ENCODE measurements at regions not wholly inside any gene's neighbourhood (a gene's known extent, or its start where the extent isn't known, plus 50 kb on each side); places are given as distances from the start of the nearest gene placed in this dataset.

DNA sequence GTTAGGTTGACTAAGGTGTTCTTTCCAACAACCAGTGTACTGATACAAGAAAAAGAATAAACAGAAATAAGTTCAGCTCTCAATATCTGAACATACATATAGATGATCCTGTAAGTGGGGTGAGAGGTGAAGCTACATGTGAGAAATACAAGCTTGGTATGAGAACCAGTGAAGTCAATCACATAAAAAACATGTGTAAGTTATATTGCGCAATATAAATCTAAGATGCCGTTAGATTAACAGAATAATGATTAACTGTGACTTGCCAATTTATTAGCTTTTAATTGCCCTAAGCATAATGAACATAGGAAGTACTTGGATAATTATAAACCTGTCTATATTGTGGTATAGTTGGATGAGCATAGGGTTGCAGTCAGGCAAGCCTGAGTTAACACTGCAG is 1597.1 kb upstream of the GOT2 start:
- H3K4me3 Mint-ChIP-seq = no peak overlapping the region
- CTCF ChIA-PET = no interaction called here
- intact Hi-C loops (cut with micrococcal nuclease) = no loop called here
- H3K9me3 Mint-ChIP-seq = peaks cover 8% of the 10 kb centered on the region
- no peak for DNase-seq
- no peaks in the 10 kb centered on the region for H3K4me1 Mint-ChIP-seq (ENCODE audit: low read depth)
- H3K27me3 Mint-ChIP-seq (ENCODE audit: low read depth) = no peaks in the 10 kb centered on the region
- no peaks in the 10 kb centered on the region for H3K36me3 Mint-ChIP-seq (ENCODE audit: low read depth)
- no peak overlapping the region for H3K27ac Mint-ChIP-seq

DNA sequence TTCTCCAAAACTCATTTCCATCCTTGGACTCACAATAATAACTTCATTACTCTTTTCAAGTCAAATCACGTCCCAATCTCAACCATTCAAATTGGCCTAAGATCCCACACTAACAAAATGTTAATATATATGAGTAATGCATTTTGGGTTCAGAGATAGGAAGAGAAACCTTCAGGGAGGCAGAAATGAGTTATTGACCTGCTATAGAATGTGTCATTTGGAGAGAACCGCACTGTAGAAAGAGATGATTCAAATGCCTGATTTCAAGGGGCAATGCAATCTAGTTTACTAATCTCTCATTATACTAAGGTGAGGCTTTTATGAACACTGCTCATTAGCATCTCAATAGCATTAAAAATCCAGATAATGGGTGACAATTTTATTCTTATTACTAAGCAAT is 1595.0 kb upstream of the GOT2 start:
- no peak for DNase-seq
- CTCF ChIA-PET = no interaction called here
- no peak overlapping the region for H3K4me3 Mint-ChIP-seq
- no peaks in the 10 kb centered on the region for H3K4me1 Mint-ChIP-seq (ENCODE audit: low read depth)
- H3K27ac Mint-ChIP-seq = no peak overlapping the region
- no peaks in the 10 kb centered on the region for H3K36me3 Mint-ChIP-seq (ENCODE audit: low read depth)
- peaks cover 6% of the 10 kb centered on the region for H3K9me3 Mint-ChIP-seq
- no peaks in the 10 kb centered on the region for H3K27me3 Mint-ChIP-seq (ENCODE audit: low read depth)
- intact Hi-C loops (cut with micrococcal nuclease) = no loop called here

DNA sequence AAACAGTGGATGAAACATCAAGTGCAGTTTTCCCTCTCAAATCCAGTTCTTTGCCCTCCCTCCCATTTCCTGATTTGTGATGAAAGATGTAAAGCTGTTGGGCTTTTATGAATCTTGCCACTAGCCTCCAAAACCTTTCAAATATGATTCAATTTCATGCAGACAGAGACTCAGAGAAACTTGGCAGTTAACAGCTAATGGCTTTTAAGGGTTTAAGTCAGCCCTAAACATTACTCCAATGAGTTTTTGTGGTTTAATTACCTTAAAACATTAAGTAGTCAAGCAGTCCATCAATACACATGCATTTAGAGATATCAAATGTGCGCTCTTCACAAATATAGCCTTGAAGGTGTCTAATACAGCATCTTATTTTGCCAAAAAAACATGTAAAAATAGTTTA is 1594.0 kb upstream of the GOT2 start:
- Mint-ChIP-seq H3K36me3 (ENCODE audit: low read depth) (no peaks in the 10 kb centered on the region), H3K27ac (no peak overlapping the region), H3K4me3 (no peak overlapping the region), H3K27me3 (ENCODE audit: low read depth) (no peaks in the 10 kb centered on the region), H3K9me3 (peaks cover 6% of the 10 kb centered on the region), H3K4me1 (ENCODE audit: low read depth) (no peaks in the 10 kb centered on the region)
- DNase-seq = no peak
- CTCF ChIA-PET = no interaction called here
- intact Hi-C loops (cut with micrococcal nuclease) = no loop called here

DNA sequence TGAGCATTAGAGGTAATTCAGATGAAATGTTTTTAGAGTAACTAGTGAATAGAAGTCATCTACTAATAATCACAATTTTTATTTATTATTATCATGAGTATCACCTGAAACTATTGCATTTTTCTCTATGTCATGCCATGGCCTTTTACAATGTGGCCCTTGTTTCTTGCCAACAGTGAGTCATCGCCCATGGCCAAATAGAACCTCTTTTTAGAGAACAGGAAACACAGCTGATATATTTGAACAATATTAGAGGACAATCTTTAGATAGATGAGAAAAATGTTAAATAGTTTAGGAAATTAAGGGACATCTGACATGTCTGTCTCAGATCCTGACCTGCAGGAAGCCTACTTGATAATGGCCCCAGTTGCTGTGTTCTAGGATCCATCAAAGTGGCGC is 1584.4 kb upstream of the GOT2 start:
- H3K27me3 Mint-ChIP-seq (ENCODE audit: low read depth) = no peaks in the 10 kb centered on the region
- intact Hi-C loops (cut with micrococcal nuclease) = no loop called here
- no peaks in the 10 kb centered on the region for H3K36me3 Mint-ChIP-seq (ENCODE audit: low read depth)

DNA sequence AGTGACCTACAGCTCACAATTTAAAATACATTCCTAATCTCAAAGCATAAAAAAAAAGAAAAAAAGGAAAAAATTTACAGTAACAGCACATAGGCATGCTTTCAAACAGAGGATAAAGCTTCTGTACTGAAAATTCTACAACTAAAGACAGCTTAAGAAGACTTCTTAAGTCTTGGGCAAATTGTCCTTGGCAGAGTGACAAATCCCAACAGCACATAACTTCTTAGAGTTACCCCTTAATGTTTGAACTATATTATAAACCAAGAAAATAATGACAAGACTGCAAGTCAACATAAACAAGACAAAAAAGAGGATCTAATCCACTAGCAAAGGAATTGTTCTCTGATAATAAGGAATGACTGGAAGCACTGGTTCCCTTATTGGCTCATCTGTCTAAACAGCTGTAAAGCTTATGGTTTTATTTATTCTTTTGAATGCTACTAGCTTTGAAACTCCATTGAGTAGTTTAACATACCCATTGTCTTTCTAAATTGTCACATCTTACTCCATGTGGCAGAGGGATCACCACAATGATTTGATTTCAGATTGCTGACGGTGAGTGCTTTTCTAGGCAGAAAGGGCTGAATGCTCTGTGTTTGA is 1576.8 kb upstream of the GOT2 start:
- Mint-ChIP-seq H3K27me3 (ENCODE audit: low read depth) (no peaks in the 10 kb centered on the region), H3K4me3 (no peak overlapping the region), H3K36me3 (ENCODE audit: low read depth) (no peaks in the 10 kb centered on the region), H3K4me1 (ENCODE audit: low read depth) (no peaks in the 10 kb centered on the region), H3K9me3 (peaks cover 5% of the 10 kb centered on the region), H3K27ac (no peak overlapping the region)
- intact Hi-C loops (cut with micrococcal nuclease) = no loop called here
- CTCF ChIA-PET = no interaction called here
- no peak for DNase-seq

More for the DNA sequence above, 1584.4 kb upstream of the GOT2 start:
- H3K9me3 Mint-ChIP-seq = no peaks in the 10 kb centered on the region
- CTCF ChIA-PET = no interaction called here
- no peak for DNase-seq
- no peaks in the 10 kb centered on the region for H3K4me1 Mint-ChIP-seq (ENCODE audit: low read depth)
- no peak overlapping the region for H3K4me3 Mint-ChIP-seq
- H3K27ac Mint-ChIP-seq = no peak overlapping the region

DNA sequence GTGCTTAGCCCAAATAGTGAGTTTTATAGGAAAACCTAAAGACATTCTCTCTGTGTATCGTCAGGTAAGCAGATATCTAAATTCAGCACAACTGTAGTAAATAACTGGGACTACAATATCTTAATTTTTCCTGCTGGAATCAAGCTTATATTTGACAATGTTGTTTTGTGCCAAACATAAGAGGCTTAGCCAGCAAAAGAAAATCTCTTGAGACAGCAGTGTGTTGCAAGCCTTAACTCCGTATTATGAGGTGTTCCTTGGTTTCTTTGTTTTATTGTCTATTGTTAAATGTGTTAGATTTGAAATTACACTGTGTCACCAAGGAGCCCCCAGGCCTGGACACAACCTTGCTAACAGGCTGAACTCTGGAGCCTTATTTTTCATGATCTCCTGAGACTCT is 1570.6 kb upstream of the GOT2 start:
- peaks cover 3% of the 10 kb centered on the region for H3K9me3 Mint-ChIP-seq
- H3K4me3 Mint-ChIP-seq = no peak overlapping the region
- intact Hi-C loops (cut with micrococcal nuclease) = no loop called here
- CTCF ChIA-PET = no interaction called here
- no peaks in the 10 kb centered on the region for H3K36me3 Mint-ChIP-seq (ENCODE audit: low read depth)
- H3K4me1 Mint-ChIP-seq (ENCODE audit: low read depth) = no peaks in the 10 kb centered on the region
- H3K27ac Mint-ChIP-seq = no peak overlapping the region
- DNase-seq = no peak
- H3K27me3 Mint-ChIP-seq (ENCODE audit: low read depth) = no peaks in the 10 kb centered on the region

DNA sequence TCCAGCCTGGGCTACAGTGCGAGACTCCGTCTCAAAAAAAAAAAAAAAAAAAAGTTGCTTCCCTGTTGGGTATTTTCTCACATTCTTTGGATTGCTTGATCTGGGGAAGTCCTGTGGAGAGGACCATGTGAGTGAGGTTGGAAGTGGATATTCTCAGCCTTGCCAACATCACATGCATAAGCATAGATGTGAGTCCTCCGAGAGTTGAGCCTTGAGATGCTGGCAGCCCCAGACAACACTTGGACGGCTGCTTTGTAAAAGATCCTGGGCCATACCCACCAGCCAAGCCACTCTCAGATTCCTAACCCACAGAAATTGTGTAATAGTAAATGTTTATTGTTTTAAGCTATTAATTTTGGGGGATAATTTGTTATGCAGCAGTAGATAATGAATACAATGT is 1570.0 kb upstream of the GOT2 start:
- H3K4me1 Mint-ChIP-seq (ENCODE audit: low read depth) = no peaks in the 10 kb centered on the region
- H3K27ac Mint-ChIP-seq = no peak overlapping the region
- CTCF ChIA-PET = no interaction called here
- no peak for DNase-seq
- H3K4me3 Mint-ChIP-seq = no peak overlapping the region
- H3K9me3 Mint-ChIP-seq = peaks cover 3% of the 10 kb centered on the region
- no peaks in the 10 kb centered on the region for H3K36me3 Mint-ChIP-seq (ENCODE audit: low read depth)
- intact Hi-C loops (cut with micrococcal nuclease) = no loop called here
- no peaks in the 10 kb centered on the region for H3K27me3 Mint-ChIP-seq (ENCODE audit: low read depth)

DNA sequence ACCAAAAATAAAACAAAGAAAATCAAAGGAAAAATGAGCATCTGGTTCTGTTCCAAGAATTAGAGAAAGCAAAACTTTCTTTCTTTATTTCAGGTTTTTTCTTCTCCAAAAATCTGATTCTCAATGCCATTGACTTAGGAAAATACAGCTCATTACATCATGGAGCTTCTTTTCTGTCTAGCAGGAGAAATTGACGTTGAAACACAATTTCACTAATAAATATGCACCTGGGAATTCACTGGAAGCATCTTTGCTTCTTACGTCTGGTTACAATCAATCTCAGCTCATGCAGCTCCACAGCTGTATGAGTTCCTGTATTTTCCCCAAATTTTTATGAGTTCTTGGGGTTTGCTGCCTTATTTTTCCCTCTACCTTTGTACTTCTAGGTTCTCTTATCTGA is 1568.6 kb upstream of the GOT2 start:
- H3K4me3 Mint-ChIP-seq = no peak overlapping the region
- no peaks in the 10 kb centered on the region for H3K4me1 Mint-ChIP-seq (ENCODE audit: low read depth)
- no peak for DNase-seq
- H3K27ac Mint-ChIP-seq = no peak overlapping the region
- peaks cover 4% of the 10 kb centered on the region for H3K9me3 Mint-ChIP-seq
- CTCF ChIA-PET = no interaction called here
- no peaks in the 10 kb centered on the region for H3K27me3 Mint-ChIP-seq (ENCODE audit: low read depth)
- no peaks in the 10 kb centered on the region for H3K36me3 Mint-ChIP-seq (ENCODE audit: low read depth)
- intact Hi-C loops (cut with micrococcal nuclease) = no loop called here

DNA sequence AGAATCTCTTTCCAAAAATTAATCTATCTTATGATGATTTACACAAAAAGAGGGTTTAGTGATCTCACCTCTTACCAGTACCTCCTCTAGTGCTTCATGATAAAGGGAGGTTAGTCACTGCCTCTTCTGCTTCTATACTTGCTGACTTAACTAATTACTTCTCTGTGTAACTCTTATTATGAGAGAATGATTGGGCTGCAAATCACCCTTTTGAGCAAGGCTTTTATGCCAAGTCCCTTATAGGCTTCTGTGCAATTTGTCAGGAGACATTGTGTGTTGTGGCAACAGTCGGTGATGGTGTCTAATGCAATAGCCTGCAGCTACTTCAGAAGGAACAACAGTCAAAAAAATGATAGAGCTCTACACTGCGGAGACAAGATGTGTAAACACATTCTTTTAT is 1568.1 kb upstream of the GOT2 start:
- no peak for DNase-seq
- CTCF ChIA-PET = no interaction called here
- Mint-ChIP-seq H3K27me3 (ENCODE audit: low read depth) (no peaks in the 10 kb centered on the region), H3K36me3 (ENCODE audit: low read depth) (no peaks in the 10 kb centered on the region), H3K4me3 (no peak overlapping the region), H3K27ac (no peak overlapping the region), H3K4me1 (ENCODE audit: low read depth) (no peaks in the 10 kb centered on the region), H3K9me3 (peaks cover 4% of the 10 kb centered on the region)
- intact Hi-C loops (cut with micrococcal nuclease) = no loop called here

DNA sequence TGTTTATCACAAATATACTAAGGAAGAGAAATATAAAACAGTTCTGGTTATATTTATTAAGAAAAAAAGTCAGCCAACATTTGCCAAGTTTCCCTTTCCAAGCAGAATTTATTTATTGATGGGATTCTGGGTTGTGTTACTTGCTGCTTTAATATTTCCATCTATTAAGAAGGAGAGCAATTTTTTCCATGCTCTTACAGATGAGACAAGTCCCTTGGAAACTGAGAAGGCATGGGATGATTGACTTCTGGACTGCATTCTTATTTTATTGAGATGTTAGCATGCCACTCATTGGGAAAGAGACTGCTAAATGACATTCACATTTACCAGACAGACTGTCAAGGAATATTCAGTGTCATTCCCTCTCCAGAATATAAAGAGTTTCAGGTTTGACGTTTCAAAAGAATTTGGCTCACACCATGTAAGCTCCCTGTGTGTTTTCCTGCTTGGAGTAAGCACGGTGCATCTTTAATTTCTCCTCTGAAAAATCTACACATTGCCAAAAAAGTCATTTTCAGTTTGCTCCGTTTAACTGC is 1565.2 kb upstream of the GOT2 start:
- H3K4me1 Mint-ChIP-seq (ENCODE audit: low read depth) = no peaks in the 10 kb centered on the region
- CTCF ChIA-PET = no interaction called here
- H3K27me3 Mint-ChIP-seq (ENCODE audit: low read depth) = no peaks in the 10 kb centered on the region

DNA sequence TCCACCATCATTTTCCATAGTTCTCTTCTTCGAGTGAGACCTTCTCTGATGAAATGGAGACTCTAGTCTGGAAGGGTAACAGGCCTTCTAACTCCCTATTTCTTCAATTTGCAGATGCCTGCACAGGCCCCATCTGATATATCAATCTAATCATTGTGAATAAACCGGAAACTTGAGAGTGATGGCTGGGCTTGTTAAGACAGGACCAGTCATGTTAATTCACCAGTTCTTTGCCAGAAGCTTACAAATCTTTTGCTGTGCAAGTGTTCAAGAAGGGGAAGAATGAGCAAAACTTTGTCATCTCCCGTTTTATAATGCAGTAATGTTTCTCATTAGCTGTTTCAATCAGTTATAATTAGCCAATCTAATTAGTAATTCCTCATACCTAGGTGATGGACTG is 1561.3 kb upstream of the GOT2 start:
- no peaks in the 10 kb centered on the region for H3K36me3 Mint-ChIP-seq (ENCODE audit: low read depth)
- no peaks in the 10 kb centered on the region for H3K27me3 Mint-ChIP-seq (ENCODE audit: low read depth)
- H3K4me1 Mint-ChIP-seq (ENCODE audit: low read depth) = no peaks in the 10 kb centered on the region
- intact Hi-C loops (cut with micrococcal nuclease) = no loop called here
- no peak overlapping the region for H3K27ac Mint-ChIP-seq
- CTCF ChIA-PET = no interaction called here
- no peak for DNase-seq
- H3K4me3 Mint-ChIP-seq = no peak overlapping the region
- H3K9me3 Mint-ChIP-seq = peaks cover 1% of the 10 kb centered on the region

More for the DNA sequence above, 1565.2 kb upstream of the GOT2 start:
- peaks cover 4% of the 10 kb centered on the region for H3K9me3 Mint-ChIP-seq
- H3K27ac Mint-ChIP-seq = no peak overlapping the region
- intact Hi-C loops (cut with micrococcal nuclease) = no loop called here
- no peak overlapping the region for H3K4me3 Mint-ChIP-seq
- no peaks in the 10 kb centered on the region for H3K36me3 Mint-ChIP-seq (ENCODE audit: low read depth)
- DNase-seq = no peak

DNA sequence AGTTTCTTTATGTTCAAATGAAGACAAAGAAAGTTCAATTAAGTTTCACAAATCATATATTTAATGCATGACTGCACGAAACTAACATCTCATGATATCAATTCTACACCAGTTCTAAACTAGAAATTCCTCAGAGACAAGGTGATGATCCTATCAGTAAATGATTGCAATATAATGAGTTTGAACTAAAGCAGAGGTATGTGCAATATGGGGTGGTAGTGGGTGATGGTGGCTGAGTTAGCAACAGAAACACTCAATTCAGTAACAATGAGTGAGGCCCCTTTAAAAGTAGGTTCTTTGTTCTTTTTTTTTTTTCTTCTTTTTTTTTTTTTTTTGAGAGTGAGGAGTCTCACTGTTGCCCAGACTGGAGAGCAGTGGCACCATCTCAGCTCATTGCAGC is 1551.7 kb upstream of the GOT2 start:
- Mint-ChIP-seq H3K27ac (no peak overlapping the region), H3K4me3 (no peak overlapping the region), H3K36me3 (ENCODE audit: low read depth) (no peaks in the 10 kb centered on the region), H3K9me3 (peaks cover 6% of the 10 kb centered on the region), H3K4me1 (ENCODE audit: low read depth) (no peaks in the 10 kb centered on the region), H3K27me3 (ENCODE audit: low read depth) (no peaks in the 10 kb centered on the region)
- intact Hi-C loops (cut with micrococcal nuclease) = no loop called here
- CTCF ChIA-PET = no interaction called here
- DNase-seq = no peak

DNA sequence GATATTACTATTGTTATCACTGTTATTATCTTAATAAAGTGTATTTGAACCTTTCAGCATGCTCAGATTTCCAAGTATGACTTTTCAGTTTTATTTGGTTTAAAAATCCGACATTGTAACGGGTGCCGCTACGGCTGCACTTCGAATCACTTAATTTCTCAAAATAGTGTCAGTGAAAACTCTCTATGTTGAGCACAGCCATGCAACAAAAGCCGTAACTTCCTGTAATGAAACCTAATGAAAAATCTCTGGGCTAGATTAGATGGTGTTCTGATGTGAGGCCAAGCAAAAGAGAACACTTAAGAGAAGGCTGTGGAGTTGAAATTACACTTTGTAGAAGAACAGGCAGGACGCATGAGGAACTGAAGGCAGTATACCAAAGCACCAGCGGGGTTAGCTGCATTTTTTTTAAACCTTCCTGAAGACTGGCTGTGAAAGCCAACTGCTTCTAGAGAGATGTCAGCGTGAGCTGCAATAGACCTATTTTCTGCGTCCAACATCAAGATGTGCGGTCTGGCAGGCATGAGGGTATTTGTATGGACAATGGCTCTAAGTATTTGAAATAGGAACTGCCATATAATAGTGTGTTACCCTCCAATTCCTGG is 1545.0 kb upstream of the GOT2 start:
- peaks cover 2% of the 10 kb centered on the region for H3K9me3 Mint-ChIP-seq
- intact Hi-C loops (cut with micrococcal nuclease) = no loop called here
- DNase-seq = no peak
- no peaks in the 10 kb centered on the region for H3K4me1 Mint-ChIP-seq (ENCODE audit: low read depth)
- no peaks in the 10 kb centered on the region for H3K27me3 Mint-ChIP-seq (ENCODE audit: low read depth)
- CTCF ChIA-PET = no interaction called here
- H3K36me3 Mint-ChIP-seq (ENCODE audit: low read depth) = no peaks in the 10 kb centered on the region
- no peak overlapping the region for H3K27ac Mint-ChIP-seq
- no peak overlapping the region for H3K4me3 Mint-ChIP-seq
